ENCODE measurements at regions not wholly inside any gene's neighbourhood (a gene's known extent, or its start where the extent isn't known, plus 50 kb on each side); places are given as distances from the start of the nearest gene placed in this dataset.

DNA sequence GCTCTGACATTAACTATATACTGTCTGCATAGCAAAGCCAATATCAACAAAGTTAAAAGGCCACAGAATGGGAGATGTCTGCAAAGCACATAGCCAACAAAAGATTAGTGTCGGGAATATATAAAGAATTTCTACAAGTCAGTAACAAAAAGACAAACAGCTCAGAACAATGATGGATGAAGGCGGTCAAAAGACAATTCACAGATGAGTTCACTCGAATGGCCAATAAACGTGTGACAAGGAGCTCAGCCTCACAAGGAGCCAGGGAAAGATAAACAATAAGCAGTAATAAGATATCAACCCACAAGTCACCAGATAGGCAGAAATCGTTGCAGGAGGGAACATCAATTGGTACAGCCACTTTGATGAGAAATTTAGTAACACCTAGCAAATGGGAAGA is 106.0 kb upstream of the ISX start:
- TF ChIP-seq, protein P1, sequence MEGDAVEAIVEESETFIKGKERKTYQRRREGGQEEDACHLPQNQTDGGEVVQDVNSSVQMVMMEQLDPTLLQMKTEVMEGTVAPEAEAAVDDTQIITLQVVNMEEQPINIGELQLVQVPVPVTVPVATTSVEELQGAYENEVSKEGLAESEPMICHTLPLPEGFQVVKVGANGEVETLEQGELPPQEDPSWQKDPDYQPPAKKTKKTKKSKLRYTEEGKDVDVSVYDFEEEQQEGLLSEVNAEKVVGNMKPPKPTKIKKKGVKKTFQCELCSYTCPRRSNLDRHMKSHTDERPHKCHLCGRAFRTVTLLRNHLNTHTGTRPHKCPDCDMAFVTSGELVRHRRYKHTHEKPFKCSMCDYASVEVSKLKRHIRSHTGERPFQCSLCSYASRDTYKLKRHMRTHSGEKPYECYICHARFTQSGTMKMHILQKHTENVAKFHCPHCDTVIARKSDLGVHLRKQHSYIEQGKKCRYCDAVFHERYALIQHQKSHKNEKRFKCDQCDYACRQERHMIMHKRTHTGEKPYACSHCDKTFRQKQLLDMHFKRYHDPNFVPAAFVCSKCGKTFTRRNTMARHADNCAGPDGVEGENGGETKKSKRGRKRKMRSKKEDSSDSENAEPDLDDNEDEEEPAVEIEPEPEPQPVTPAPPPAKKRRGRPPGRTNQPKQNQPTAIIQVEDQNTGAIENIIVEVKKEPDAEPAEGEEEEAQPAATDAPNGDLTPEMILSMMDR (conservative IDR thresholded peaks at IDR 0.05; ENCODE audit: low read depth, low read length): no peak
- TF ChIP-seq EZH2 (IDR thresholded peaks at IDR 0.05; ENCODE audit: borderline replicate concordance, low read depth, low read length, poor library complexity, severe bottlenecking): no peak

Data from A673 (cell line).